Non-pigmented ciliary epithelial cell (primary cell): ENCODE measurements at regions not wholly inside any gene's neighbourhood (a gene's known extent, or its start where the extent isn't known, plus 50 kb on each side); places are given as distances from the start of the nearest gene placed in this dataset.
A peak's percentile ranks its signal among the peaks of the same experiment; 100 is the strongest.
"Not testable (repeated sequence)": the region's sequence is repeated elsewhere in the genome, so short reads cannot be mapped to it uniquely, and the experiment has no call there.

Experiments used
- DNase-seq: peaks from one replicate; pipeline ENCODE4 v3.0.0-alpha.2; 2010; ENCODE audit warnings: low read depth

- peak; percentile 49 for DNase-seq
Observed at GRCh38 chr5:27130587-27130986, 92.2 kb upstream of the CDH9 start.

DNA sequence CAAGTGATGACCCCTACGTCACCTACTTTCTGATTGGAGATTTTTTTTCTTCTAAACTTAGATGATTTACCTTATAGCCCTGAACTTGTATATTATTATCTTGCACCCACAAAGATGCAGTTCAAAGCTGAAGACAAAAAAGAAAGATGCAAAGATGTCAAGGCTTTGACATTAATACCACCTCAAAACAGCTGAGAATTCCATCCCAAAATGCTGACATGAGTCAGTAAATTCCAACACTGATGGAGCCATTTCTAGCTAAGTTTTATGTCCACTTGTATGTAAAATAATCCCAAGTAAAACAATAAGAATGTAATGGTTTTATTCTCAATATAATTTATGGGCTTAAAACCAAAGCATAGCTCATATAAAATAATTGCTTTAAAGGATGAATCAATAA is 91.5 kb upstream of the CDH9 start:
- DNase-seq = no peak

DNA sequence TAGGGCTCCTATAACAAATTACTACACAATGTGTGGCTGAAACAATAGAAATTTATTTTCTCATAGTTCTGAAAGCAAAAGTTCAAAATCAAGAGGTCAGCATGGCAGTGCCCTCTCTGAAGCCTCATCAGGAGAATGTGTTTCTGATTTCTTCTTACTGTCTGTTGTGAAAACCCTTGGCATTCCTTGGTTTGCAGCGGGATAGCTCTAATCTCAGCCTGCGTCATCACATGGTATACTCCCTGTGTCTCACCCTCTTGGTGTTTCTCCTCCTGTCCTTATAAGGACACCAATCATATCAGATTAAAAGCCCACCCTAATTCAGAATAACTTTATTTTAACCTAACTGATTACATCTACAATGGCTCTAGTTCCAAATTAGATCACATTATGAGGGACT is 87.5 kb upstream of the CDH9 start:
- DNase-seq = no peak

DNA sequence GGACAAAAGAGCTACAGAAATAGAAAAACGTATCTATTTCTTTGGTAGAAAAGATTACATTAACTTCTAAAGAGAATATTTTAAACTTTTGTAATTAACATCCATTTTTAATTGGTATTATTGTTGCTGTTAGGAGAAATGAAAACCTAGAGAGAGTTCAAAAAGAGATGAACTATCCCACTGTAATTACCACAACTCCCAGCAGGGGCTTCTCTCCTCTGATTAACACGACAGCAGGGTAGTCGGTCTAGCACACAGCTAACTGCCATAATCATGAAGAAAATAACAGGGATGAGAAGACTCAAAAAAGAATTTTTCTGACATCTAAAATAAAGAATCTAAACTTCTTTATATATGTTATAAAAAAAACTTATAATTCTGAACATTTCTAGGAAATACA is 86.2 kb upstream of the CDH9 start:
- DNase-seq = no peak

- DNase-seq = not testable (repeated sequence)
Observed at GRCh38 chr5:27119736-27120321, 81.4 kb upstream of the CDH9 start.

- DNase-seq = no peak
Observed at GRCh38 chr5:27103486-27103885, 65.1 kb upstream of the CDH9 start.

DNA sequence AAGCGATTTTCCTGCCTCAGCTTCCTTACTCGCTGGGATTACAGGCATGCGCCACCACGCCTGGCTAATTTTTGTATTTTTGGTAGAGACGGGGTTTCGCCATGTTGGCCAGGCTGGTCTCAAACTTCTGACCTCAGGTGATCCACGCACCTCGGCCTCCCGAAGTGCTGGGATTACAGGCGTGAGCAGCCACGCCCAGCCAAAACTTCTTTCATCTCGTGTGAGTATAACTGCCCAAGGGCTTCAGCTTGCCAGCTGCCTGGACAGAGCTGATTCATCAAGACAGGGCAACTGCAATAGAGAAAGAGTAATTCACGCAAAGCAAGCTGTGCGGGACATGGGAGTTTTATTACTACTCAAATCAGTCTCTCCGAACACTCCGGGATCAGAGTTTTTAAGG is 57.4 kb upstream of the CDH9 start:
- not testable (repeated sequence) for DNase-seq

GRCh38 chr5:27093279-27093678 is 54.9 kb upstream of the CDH9 start:
- no peak for DNase-seq

- no peak for DNase-seq
Observed at GRCh38 chr5:27091858-27092257, 53.5 kb upstream of the CDH9 start.

- not testable (repeated sequence) for DNase-seq
Observed at GRCh38 chr5:27088822-27089221, 50.4 kb upstream of the CDH9 start.
